Lower lobe of right lung (tissue), 2 donors: ENCODE measurements at regions not wholly inside any gene's neighbourhood (a gene's known extent, or its start where the extent isn't known, plus 50 kb on each side); places are given as distances from the start of the nearest gene placed in this dataset.

Experiments
- ATAC-seq, 2 donors: fragments of 200-7000 bp; cut with Tn5 transposase; one replicate each; pipeline ENCODE4 v1.9.1; 2020 to 2022; ENCODE audit warnings: mild to moderate bottlenecking in 2 of 2, moderate library complexity in 2 of 2
- DNase-seq: peaks from one replicate; pipeline ENCODE4 v3.0.0-alpha.2; 2020
- H3K27ac ChIP-seq: fragments of 200-600 bp; one replicate; pipeline ENCODE4 v1.8.0; 2022
- H3K27me3 ChIP-seq: fragments of 200-600 bp; one replicate; pipeline ENCODE4 v1.8.0; 2022; ENCODE audit warnings: low read depth
- H3K36me3 ChIP-seq: fragments of 200-600 bp; one replicate; pipeline ENCODE4 v1.8.0; 2022; ENCODE audit warnings: mild to moderate bottlenecking
- H3K4me1 ChIP-seq: fragments of 200-600 bp; one replicate; pipeline ENCODE4 v1.8.0; 2022
- H3K4me3 ChIP-seq: fragments of 200-600 bp; one replicate; pipeline ENCODE4 v1.8.0; 2022; ENCODE audit warnings: mild to moderate bottlenecking
- H3K9me3 ChIP-seq: fragments of 200-600 bp; one replicate; pipeline ENCODE4 v1.8.0; 2022
- intact Hi-C: fragments of 100-400 bp; cut with DNase I; formaldehyde crosslinking; loops from one replicate; pipeline ENCODE4 v1.11.0; 2022
- TF ChIP-seq, protein P1 (sequence below): fragments of 200-600 bp; IDR thresholded peaks from one replicate; pipeline ENCODE4 v1.8.0; 2022; ENCODE audit warnings: antibody characterized with exemption, mild to moderate bottlenecking
- donor health status: DM: no; HTN: yes; CAD: no; lungs with severe emphysema.

DNA sequence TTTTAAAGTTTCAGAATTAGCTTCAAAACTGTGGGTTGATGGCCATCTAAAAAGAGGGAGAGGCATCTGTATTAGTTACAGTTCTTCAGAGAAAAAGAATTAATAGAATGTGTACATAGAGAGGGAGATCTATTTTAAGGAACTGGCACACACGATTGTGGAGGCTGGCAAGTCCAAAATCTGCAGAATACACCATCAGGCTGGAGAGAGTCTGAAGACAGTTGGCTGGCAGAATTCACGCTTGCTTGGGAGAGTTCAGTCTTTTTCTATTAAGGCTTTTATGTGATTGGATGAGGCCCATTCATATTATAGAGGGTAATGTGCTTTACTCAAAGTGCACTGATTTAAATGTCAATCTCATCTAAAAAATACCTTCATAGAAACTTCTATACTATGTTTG, 135.1 kb upstream of the SORCS1 start:
- intact Hi-C loops: no loop called here
- Histone ChIP-seq H3K4me3 (no peak overlapping the region), H3K9me3 (no peaks in the 10 kb centered on the region), H3K27ac (no peak overlapping the region), H3K36me3 (no peaks in the 10 kb centered on the region), H3K4me1 (no peaks in the 10 kb centered on the region), H3K27me3 (no peaks in the 10 kb centered on the region)
- TF ChIP-seq, protein P1, sequence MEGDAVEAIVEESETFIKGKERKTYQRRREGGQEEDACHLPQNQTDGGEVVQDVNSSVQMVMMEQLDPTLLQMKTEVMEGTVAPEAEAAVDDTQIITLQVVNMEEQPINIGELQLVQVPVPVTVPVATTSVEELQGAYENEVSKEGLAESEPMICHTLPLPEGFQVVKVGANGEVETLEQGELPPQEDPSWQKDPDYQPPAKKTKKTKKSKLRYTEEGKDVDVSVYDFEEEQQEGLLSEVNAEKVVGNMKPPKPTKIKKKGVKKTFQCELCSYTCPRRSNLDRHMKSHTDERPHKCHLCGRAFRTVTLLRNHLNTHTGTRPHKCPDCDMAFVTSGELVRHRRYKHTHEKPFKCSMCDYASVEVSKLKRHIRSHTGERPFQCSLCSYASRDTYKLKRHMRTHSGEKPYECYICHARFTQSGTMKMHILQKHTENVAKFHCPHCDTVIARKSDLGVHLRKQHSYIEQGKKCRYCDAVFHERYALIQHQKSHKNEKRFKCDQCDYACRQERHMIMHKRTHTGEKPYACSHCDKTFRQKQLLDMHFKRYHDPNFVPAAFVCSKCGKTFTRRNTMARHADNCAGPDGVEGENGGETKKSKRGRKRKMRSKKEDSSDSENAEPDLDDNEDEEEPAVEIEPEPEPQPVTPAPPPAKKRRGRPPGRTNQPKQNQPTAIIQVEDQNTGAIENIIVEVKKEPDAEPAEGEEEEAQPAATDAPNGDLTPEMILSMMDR: no peak
- DNase-seq: no peak
- no peak for ATAC-seq

DNA sequence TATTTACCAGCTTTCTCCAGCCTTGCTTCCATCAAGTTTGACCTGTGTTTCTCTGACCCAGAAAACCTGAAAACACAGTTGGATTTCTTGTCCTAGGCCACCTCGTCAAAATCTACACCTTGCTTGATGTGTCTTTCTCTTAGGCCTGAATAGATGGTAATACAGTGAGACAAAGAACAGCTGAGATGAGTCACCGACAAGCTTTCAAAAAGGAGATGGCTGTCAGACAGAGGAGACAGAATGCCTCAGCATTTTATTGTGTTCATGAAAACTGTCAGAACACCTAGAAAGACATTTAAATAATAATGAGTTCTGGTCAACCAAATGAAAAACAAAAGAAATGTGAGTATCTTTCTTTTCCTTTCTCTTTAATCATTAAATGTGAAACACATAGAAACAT, 119.7 kb upstream of the SORCS1 start:
- Histone ChIP-seq H3K36me3 (no peaks in the 10 kb centered on the region), H3K27me3 (no peaks in the 10 kb centered on the region)
- TF ChIP-seq, protein P1: no peak

DNA sequence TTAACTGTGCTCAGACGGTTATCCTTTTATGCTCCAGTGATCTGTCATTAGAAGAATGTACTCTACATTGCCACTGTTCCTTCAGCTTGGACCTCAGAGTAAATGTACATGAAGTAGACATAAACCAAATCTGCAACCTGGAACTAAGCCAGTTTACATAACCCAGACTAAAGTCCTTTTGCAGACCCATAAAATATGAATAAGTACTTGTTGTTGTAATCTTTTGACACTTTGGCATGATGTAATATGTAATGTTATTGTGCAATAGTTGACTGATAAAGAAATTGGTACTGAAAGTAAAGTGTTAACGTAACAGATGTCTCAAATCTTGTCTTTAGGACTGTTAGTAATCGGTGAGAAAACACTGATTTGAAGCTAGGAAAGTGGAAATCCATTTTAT, 115.8 kb upstream of the SORCS1 start:
- DNase-seq (no peak), ATAC-seq (no peak)
- H3K4me1 ChIP-seq: no peaks in the 10 kb centered on the region
- no peak overlapping the region for H3K4me3 ChIP-seq
- TF ChIP-seq, protein P1: no peak
- no peaks in the 10 kb centered on the region for H3K27me3 ChIP-seq
- H3K27ac ChIP-seq: no peak overlapping the region
- no peaks in the 10 kb centered on the region for H3K36me3 ChIP-seq
- no peaks in the 10 kb centered on the region for H3K9me3 ChIP-seq
- intact Hi-C loops: no loop called here

More for the DNA sequence above, 119.7 kb upstream of the SORCS1 start:
- Histone ChIP-seq H3K27ac (no peak overlapping the region), H3K9me3 (no peaks in the 10 kb centered on the region), H3K4me1 (no peaks in the 10 kb centered on the region), H3K4me3 (no peak overlapping the region)
- intact Hi-C loops: no loop called here
- no peak for ATAC-seq
- no peak for DNase-seq

DNA sequence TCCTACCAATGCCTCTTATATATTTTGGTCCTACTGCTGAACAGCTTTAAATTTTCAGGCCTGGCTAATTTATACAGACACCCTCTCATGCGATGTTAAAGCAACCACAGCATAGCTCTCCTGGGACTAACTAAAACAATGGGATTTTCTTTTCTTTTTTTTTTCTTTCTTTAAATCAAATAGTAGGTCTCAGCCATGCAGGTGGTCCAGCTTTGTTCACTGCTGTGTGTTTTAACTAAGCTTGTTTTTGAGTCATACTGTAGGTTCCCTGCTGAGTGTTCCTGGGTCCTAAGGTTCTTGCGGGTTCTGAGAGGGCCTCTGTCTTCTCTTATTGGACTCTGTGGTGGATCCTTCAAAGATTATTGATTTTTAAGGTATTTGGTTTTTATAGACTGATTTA, 113.1 kb upstream of the SORCS1 start:
- Histone ChIP-seq H3K27me3 (no peaks in the 10 kb centered on the region), H3K36me3 (no peaks in the 10 kb centered on the region), H3K4me1 (no peaks in the 10 kb centered on the region), H3K27ac (no peak overlapping the region), H3K9me3 (no peaks in the 10 kb centered on the region), H3K4me3 (no peak overlapping the region)
- DNase-seq: no peak
- no peak for ATAC-seq
- TF ChIP-seq, protein P1: no peak
- intact Hi-C loops: no loop called here

DNA sequence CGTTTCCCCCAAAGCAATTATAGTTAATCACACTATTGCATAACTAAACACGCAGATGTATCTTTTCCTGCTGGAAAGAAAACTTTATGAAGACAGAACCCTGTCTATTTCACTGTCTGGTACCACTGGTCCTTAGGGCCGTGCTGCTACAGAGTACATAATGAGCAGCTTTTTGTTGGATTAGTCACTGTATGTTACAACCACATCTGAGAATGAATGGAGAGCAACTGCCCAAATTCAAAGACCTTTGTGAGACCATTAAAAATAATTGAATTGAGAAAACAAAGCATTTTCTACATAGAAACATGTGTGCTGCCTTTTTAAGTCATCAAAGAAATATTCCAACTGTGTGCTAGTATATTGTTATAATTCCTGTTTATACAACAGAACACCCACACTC, 111.3 kb upstream of the SORCS1 start:
- Histone ChIP-seq H3K27me3 (no peaks in the 10 kb centered on the region), H3K36me3 (no peaks in the 10 kb centered on the region), H3K4me3 (no peak overlapping the region), H3K27ac (no peak overlapping the region), H3K4me1 (no peaks in the 10 kb centered on the region), H3K9me3 (no peaks in the 10 kb centered on the region)
- no peak for DNase-seq
- intact Hi-C loops: no loop called here
- TF ChIP-seq, protein P1: no peak
- ATAC-seq: no peak

DNA sequence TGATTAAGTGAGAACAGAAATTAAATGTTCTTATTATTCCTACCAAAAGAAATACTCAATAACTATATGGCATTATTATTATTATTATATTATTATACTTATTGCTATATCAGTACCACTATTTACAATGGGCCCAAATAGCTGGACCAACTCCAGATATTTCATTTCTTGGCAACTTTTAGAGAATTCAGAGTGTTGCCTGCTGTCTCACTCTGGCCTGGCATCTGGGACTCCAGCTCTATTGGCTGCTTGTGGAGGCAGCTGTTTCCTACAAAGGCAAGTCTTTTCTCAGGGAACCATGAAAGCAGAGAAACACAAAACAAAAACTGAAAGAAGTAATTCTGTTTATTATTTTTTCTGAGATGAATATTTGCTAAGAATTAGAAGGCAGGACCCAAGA, 105.1 kb upstream of the SORCS1 start:
- no peak for DNase-seq
- ATAC-seq: no peak
- intact Hi-C loops: no loop called here

More for the DNA sequence above, 105.1 kb upstream of the SORCS1 start:
- no peaks in the 10 kb centered on the region for H3K36me3 ChIP-seq
- H3K4me1 ChIP-seq: no peaks in the 10 kb centered on the region
- H3K27me3 ChIP-seq: no peaks in the 10 kb centered on the region
- no peak overlapping the region for H3K4me3 ChIP-seq
- no peaks in the 10 kb centered on the region for H3K9me3 ChIP-seq
- H3K27ac ChIP-seq: no peak overlapping the region
- TF ChIP-seq, protein P1: no peak
